ENCODE measurements at regions not wholly inside any gene's neighbourhood (a gene's known extent, or its start where the extent isn't known, plus 50 kb on each side); places are given as distances from the start of the nearest gene placed in this dataset.
A peak's percentile ranks its signal among the peaks of the same experiment; 100 is the strongest.

- intact Hi-C loops (cut with DNase I), result loop anchor here (10.0 kb wide), 1 partner anchor 511 kb away; no protein-coding TSS in a partner anchor
Measured at GRCh38 chr13:76385586-76385985, 500.6 kb downstream of the KCTD12 start.

GRCh38 chr13:76383676-76384461 is 502.3 kb downstream of the KCTD12 start:
- TF ChIP-seq EP300 (IDR thresholded peaks at IDR 0.05) (no peak), POLR2A (IDR thresholded peaks at IDR 0.05; ENCODE audit: low read depth) (no peak), POLR2AphosphoS5 (IDR thresholded peaks at IDR 0.05) (peak; percentile 37 to 76)
- TF ChIP-seq, protein P1, sequence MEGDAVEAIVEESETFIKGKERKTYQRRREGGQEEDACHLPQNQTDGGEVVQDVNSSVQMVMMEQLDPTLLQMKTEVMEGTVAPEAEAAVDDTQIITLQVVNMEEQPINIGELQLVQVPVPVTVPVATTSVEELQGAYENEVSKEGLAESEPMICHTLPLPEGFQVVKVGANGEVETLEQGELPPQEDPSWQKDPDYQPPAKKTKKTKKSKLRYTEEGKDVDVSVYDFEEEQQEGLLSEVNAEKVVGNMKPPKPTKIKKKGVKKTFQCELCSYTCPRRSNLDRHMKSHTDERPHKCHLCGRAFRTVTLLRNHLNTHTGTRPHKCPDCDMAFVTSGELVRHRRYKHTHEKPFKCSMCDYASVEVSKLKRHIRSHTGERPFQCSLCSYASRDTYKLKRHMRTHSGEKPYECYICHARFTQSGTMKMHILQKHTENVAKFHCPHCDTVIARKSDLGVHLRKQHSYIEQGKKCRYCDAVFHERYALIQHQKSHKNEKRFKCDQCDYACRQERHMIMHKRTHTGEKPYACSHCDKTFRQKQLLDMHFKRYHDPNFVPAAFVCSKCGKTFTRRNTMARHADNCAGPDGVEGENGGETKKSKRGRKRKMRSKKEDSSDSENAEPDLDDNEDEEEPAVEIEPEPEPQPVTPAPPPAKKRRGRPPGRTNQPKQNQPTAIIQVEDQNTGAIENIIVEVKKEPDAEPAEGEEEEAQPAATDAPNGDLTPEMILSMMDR (IDR thresholded peaks at IDR 0.05), result no peak
- intact Hi-C loops (cut with DNase I), result loop anchor here (2.0 to 10.0 kb wide), 2 partner anchors 53 to 509 kb away; no protein-coding TSS in a partner anchor
- H3K4me1 ChIP-seq, result peaks cover 5 to 49% (median 46%) of the 10 kb centered on the region in 4 donors
- no peaks in the 10 kb centered on the region for H3K9me3 ChIP-seq
- H3K36me3 ChIP-seq, result no peaks in the 10 kb centered on the region
- no peak for DNase-seq (ENCODE audit: extremely low spot score)
- H3K27me3 ChIP-seq, result no peaks in the 10 kb centered on the region
- 30% methylated on average over 2 of the region's 2 CpGs for WGBS
- H3K4me3 ChIP-seq, result no peak overlapping the region
- peak overlapping the region; percentile 41 to 76 (median 66) for H3K27ac ChIP-seq (replicated peaks in 1 of 4)

More at GRCh38 chr13:76385586-76385985, 500.6 kb downstream of the KCTD12 start:
- TF ChIP-seq POLR2AphosphoS5 (IDR thresholded peaks at IDR 0.05) (no peak), POLR2A (IDR thresholded peaks at IDR 0.05; ENCODE audit: low read depth) (no peak), EP300 (IDR thresholded peaks at IDR 0.05) (no peak)
- TF ChIP-seq, protein P1 (IDR thresholded peaks at IDR 0.05), result no peak
- no peak for DNase-seq (ENCODE audit: extremely low spot score)
- peak overlapping the region in 1 of 4 donors; percentile 4 for H3K27ac ChIP-seq (replicated peaks in 1 of 4)
- WGBS, result 46% methylated on average over 2 of the region's 2 CpGs
- H3K27me3 ChIP-seq, result no peaks in the 10 kb centered on the region
- H3K4me1 ChIP-seq, result peaks cover 5 to 53% (median 47%) of the 10 kb centered on the region in 4 donors
- H3K9me3 ChIP-seq, result no peaks in the 10 kb centered on the region
- H3K36me3 ChIP-seq, result no peaks in the 10 kb centered on the region
- H3K4me3 ChIP-seq, result no peak overlapping the region

- Histone ChIP-seq H3K4me3 (no peak overlapping the region), H3K36me3 (no peaks in the 10 kb centered on the region), H3K9me3 (no peaks in the 10 kb centered on the region), H3K27me3 (no peaks in the 10 kb centered on the region), H3K4me1 (peaks cover 5 to 29% (median 26%) of the 10 kb centered on the region in 4 donors), H3K27ac (replicated peaks in 1 of 4) (no peak overlapping the region)
- WGBS, result 71% methylated on average over 1 of the region's 1 CpG
- no peak for DNase-seq (ENCODE audit: extremely low spot score)
- intact Hi-C loops (cut with DNase I), result loop anchor here (10.0 kb wide), 1 partner anchor 506 kb away; no protein-coding TSS in a partner anchor
- TF ChIP-seq, protein P1 (IDR thresholded peaks at IDR 0.05), result no peak
- TF ChIP-seq POLR2A (IDR thresholded peaks at IDR 0.05; ENCODE audit: low read depth) (no peak), POLR2AphosphoS5 (IDR thresholded peaks at IDR 0.05) (no peak), EP300 (IDR thresholded peaks at IDR 0.05) (no peak)
Measured at GRCh38 chr13:76380446-76381065, 505.6 kb downstream of the KCTD12 start.

DNA sequence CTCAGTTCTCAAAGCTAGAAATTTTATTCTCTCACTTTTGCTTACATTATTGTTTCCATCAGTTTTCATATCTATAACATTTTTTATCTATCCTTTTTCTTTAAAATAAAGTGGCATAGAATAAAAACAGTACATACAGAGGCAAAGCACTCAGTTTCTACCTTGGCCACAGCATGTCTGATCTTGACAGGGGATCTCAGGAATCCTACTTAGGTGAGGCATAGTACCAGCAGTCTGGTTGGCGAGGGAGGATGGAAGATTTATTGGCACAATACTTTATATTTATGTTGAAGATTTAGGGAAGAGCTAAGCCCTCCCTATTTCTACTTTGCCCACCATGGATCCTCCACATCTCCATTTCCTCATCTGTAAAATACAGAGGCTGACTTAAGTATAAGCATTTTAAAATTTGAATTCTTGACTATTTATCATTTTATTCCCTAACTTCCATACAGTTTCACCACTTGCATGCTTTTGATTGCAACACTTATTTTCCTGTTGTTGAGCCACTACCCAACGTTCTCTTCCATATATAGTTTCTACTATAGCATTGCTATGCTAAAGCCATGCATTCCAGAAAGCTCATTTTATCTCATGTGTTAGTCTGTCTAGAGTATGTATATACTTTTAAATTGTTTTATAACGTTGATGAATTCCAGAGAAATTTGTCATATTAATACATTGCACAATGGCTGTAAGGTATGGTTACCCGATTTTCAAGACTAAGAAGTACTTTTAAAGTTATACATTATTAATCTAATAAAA is 506.7 kb downstream of the KCTD12 start:
- TF ChIP-seq POLR2A (IDR thresholded peaks at IDR 0.05; ENCODE audit: low read depth) (no peak), POLR2AphosphoS5 (IDR thresholded peaks at IDR 0.05) (no peak), EP300 (IDR thresholded peaks at IDR 0.05) (no peak)
- TF ChIP-seq, protein P1 (IDR thresholded peaks at IDR 0.05), result no peak
- no peaks in the 10 kb centered on the region for H3K36me3 ChIP-seq
- no peaks in the 10 kb centered on the region for H3K27me3 ChIP-seq
- H3K9me3 ChIP-seq, result no peaks in the 10 kb centered on the region
- no peak overlapping the region for H3K4me3 ChIP-seq
- H3K27ac ChIP-seq (replicated peaks in 1 of 4), result no peak overlapping the region
- intact Hi-C loops (cut with DNase I), result loop anchor here (10.0 kb wide), 1 partner anchor 505 kb away; no protein-coding TSS in a partner anchor
- 77% methylated on average over 4 of the region's 4 CpGs for WGBS
- peaks cover 5 to 19% (median 16%) of the 10 kb centered on the region in 4 donors for H3K4me1 ChIP-seq
- no peak for DNase-seq (ENCODE audit: extremely low spot score)
